GM19043 (cell line): ENCODE measurements at regions not wholly inside any gene's neighbourhood (a gene's known extent, or its start where the extent isn't known, plus 50 kb on each side); places are given as distances from the start of the nearest gene placed in this dataset.
"Not testable (repeated sequence)": the region's sequence is repeated elsewhere in the genome, so short reads cannot be mapped to it uniquely, and the experiment has no call there.

ENCODE experiments used
- ATAC-seq: cut with Tn5 transposase; IDR thresholded peaks from one replicate; pipeline ENCODE4 v1.9.1; 2021; ENCODE audit warnings: low read depth; ENCODE audit not compliant: unreplicated experiment

GRCh38 chr2:181789827-181790448 is 101.6 kb upstream of the ITPRID2 start:
- ATAC-seq: no peak

GRCh38 chr2:181790716-181791649 is 100.5 kb upstream of the ITPRID2 start:
- ATAC-seq: peak; percentile 97

GRCh38 chr2:181792906-181793305 is 98.6 kb upstream of the ITPRID2 start:
- no peak for ATAC-seq

GRCh38 chr2:181798022-181798421 is 93.5 kb upstream of the ITPRID2 start:
- no peak for ATAC-seq

GRCh38 chr2:181802300-181802699 is 89.2 kb upstream of the ITPRID2 start:
- not testable (repeated sequence) for ATAC-seq

GRCh38 chr2:181803903-181804799 is 87.4 kb upstream of the ITPRID2 start:
- ATAC-seq: not testable (repeated sequence)

GRCh38 chr2:181805228-181806038 is 86.1 kb upstream of the ITPRID2 start:
- peak; percentile 63 for ATAC-seq

GRCh38 chr2:181806039-181806392 is 85.5 kb upstream of the ITPRID2 start:
- ATAC-seq: no peak

GRCh38 chr2:181807526-181807925 is 84.0 kb upstream of the ITPRID2 start:
- no peak for ATAC-seq

GRCh38 chr2:181810823-181811695 is 80.5 kb upstream of the ITPRID2 start:
- no peak for ATAC-seq

- ATAC-seq: no peak
Measured at GRCh38 chr2:181812106-181812743, 79.3 kb upstream of the ITPRID2 start.

- ATAC-seq: no peak
Measured at GRCh38 chr2:181814057-181814491, 77.5 kb upstream of the ITPRID2 start.

- no peak for ATAC-seq
Measured at GRCh38 chr2:181817509-181817908, 74.0 kb upstream of the ITPRID2 start.

GRCh38 chr2:181818058-181818680 is 73.4 kb upstream of the ITPRID2 start:
- ATAC-seq: no peak

- ATAC-seq: no peak
Measured at GRCh38 chr2:181818840-181819239, 72.7 kb upstream of the ITPRID2 start.

GRCh38 chr2:181821049-181821448 is 70.5 kb upstream of the ITPRID2 start:
- ATAC-seq: no peak

GRCh38 chr2:181822097-181822496 is 69.4 kb upstream of the ITPRID2 start:
- no peak for ATAC-seq

- no peak for ATAC-seq
Measured at GRCh38 chr2:181823405-181823804, 68.1 kb upstream of the ITPRID2 start.
